K562 (cell line): ENCODE measurements at regions not wholly inside any gene's neighbourhood (a gene's known extent, or its start where the extent isn't known, plus 50 kb on each side); places are given as distances from the start of the nearest gene placed in this dataset.

Experiments
- ATAC-seq: fragments of 200-7000 bp; cut with Tn5 transposase; 3 replicates; pipeline ENCODE4 v1.9.1; 2020; ENCODE audit warnings: moderate library complexity
- BruUV-seq: library from RNA; stranded (reverse); fragments of 400-500 nt; replicated peaks from 2 replicates; lab custom pipeline; 2021; lab: Mats Ljungman, UMichigan
- CTCF ChIA-PET: fragments of 300-600 bp; formaldehyde crosslinking; extraction: SDS; loops from one replicate; lab custom pipeline; 2021; ENCODE audit warnings: low intra/inter-chr PET ratio; lab: Yijun Ruan, JAX
- POLR2A ChIA-PET: fragments of 300-600, 350-650 bp; sonication (Branson Sonifier 250); formaldehyde crosslinking; extraction: SDS; loops from one replicate; lab custom pipeline; 2021; ENCODE audit warnings: antibody characterized with exemption, inconsistent platforms; lab: Yijun Ruan, JAX
- DNase-seq, 4 experiments: peaks; one replicate each; pipeline versions ENCODE4 v3.0.0 to v3.0.0-alpha.2; 2011 to 2018; ENCODE audit warnings: low spot score in 3 of 4, mixed read lengths in 3 of 4; ENCODE audit errors: extremely low read depth in 1 of 4
- FAIRE-seq: peaks from 2 replicates; lab custom pipeline; 2011; peaks lifted over from hg19 to GRCh38; lab: Jason Lieb, UNC
- H2AFZ ChIP-seq: 2 replicates; pipeline ENCODE4 v1.6.0; 2011; ENCODE audit warnings: low read depth, low read length, control low read depth, inconsistent platforms
- H3K27ac ChIP-seq: fragments of 200-600 bp; 3 replicates; pipeline ENCODE4 v1.8.0; 2011; ENCODE audit warnings: low read depth, mild to moderate bottlenecking, control low read depth, inconsistent platforms, low read length, moderate library complexity, mixed read lengths; ENCODE audit errors: extremely low read depth
- H3K27me3 ChIP-seq, 2 experiments: fragments of 300-600 bp in 1 of 2; 2 replicates in 1 of 2; 3 replicates in 1 of 2; pipeline versions ENCODE4 v1.6.0 to v1.8.0; 2011; ENCODE audit warnings: inconsistent platforms in 2 of 2, low read length in 2 of 2, mild to moderate bottlenecking in 1 of 2, mixed read lengths in 1 of 2, moderate library complexity in 1 of 2; ENCODE audit not compliant: control insufficient read depth in 2 of 2, insufficient read depth in 2 of 2
- H3K36me3 ChIP-seq: fragments of 300-600 bp; 3 replicates; pipeline ENCODE4 v1.8.0; 2011; ENCODE audit warnings: mild to moderate bottlenecking, low read length, inconsistent platforms; ENCODE audit not compliant: control insufficient read depth, insufficient read depth
- H3K4me1 ChIP-seq, 2 experiments: fragments of 200-600 bp in 1 of 2; replicated peaks in 1 of 2; 2 replicates in 1 of 2; 3 replicates in 1 of 2; pipeline versions ENCODE4 v1.5.1 to v1.8.0; 2011; ENCODE audit warnings: inconsistent platforms in 2 of 2, low read length in 2 of 2, mild to moderate bottlenecking in 1 of 2, mixed read lengths in 1 of 2, moderate library complexity in 1 of 2; ENCODE audit not compliant: control insufficient read depth in 2 of 2, insufficient read depth in 2 of 2
- H3K4me2 ChIP-seq: 2 replicates; pipeline ENCODE4 v1.6.1; 2011; ENCODE audit warnings: low read length, control low read depth, inconsistent platforms, mixed read lengths; ENCODE audit not compliant: insufficient read depth
- H3K4me3 ChIP-seq: fragments of 200-600 bp; sonication (generic), shearing (Covaris generic); 2 replicates; pipeline ENCODE4 v1.5.1; 2016; ENCODE audit warnings: control low read depth, inconsistent platforms
- H3K79me2 ChIP-seq: fragments of 200-600 bp; 3 replicates; pipeline ENCODE4 v1.8.0; 2011; ENCODE audit warnings: low read length, inconsistent platforms; ENCODE audit not compliant: control insufficient read depth, insufficient read depth
- H3K9ac ChIP-seq, 2 experiments: 2 replicates each; pipeline versions ENCODE4 v1.6.0 to v1.6.1; 2011; ENCODE audit warnings: low read depth in 2 of 2, low read length in 2 of 2, control low read depth in 1 of 2, inconsistent platforms in 1 of 2, mild to moderate bottlenecking in 1 of 2, mixed read lengths in 1 of 2; ENCODE audit not compliant: insufficient read depth in 1 of 2
- H3K9me1 ChIP-seq: one replicate; pipeline ENCODE4 v1.6.0; 2011; ENCODE audit warnings: inconsistent platforms, mild to moderate bottlenecking, low read length, moderate library complexity; ENCODE audit not compliant: control insufficient read depth, insufficient read depth
- H3K9me3 ChIP-seq: replicated peaks from 2 replicates; pipeline ENCODE4 v1.5.1; 2011; ENCODE audit warnings: low read depth, low read length, inconsistent platforms; ENCODE audit not compliant: control insufficient read depth, insufficient read depth
- H4K20me1 ChIP-seq: replicated peaks from 2 replicates; pipeline ENCODE4 v1.6.1; 2011; ENCODE audit warnings: low read length, inconsistent platforms, mixed read lengths; ENCODE audit not compliant: control insufficient read depth, insufficient read depth
- FOXM1 ChIP-seq, 2 experiments: fragments of 450-650 bp in 1 of 2; sonication (generic) in 1 of 2; formaldehyde crosslinking in 1 of 2; IDR thresholded peaks; 2 replicates each; pipeline versions ENCODE4 v1.6.1 to v1.9.0; 2017 to 2022; ENCODE audit warnings: low read depth in 2 of 2, mild to moderate bottlenecking in 2 of 2, missing genetic modification reagents in 1 of 2, moderate library complexity in 1 of 2
- GABPA ChIP-seq: fragments of 200-800 bp; sonication (Bioruptor generic); conservative IDR thresholded peaks from 2 replicates; pipeline ENCODE4 v1.6.1; 2016; ENCODE audit warnings: low read depth, missing genetic modification characterization, missing compliant biosample characterization
- HNRNPLL ChIP-seq: fragments of 200-400 bp; formaldehyde crosslinking; IDR thresholded peaks from 2 replicates; pipeline ENCODE4 v1.6.1; 2017; ENCODE audit warnings: low read length, low read depth, mild to moderate bottlenecking; ENCODE audit not compliant: poor library complexity, severe bottlenecking
- KDM4B ChIP-seq, 2 experiments: fragments of 450-650 bp in 1 of 2; sonication (generic) in 1 of 2; IDR thresholded peaks; 2 replicates each; pipeline ENCODE4 v1.6.1; 2016 to 2017; ENCODE audit warnings: borderline replicate concordance in 2 of 2, antibody characterized with exemption in 1 of 2, low read depth in 1 of 2, mild to moderate bottlenecking in 1 of 2
- KLF13 ChIP-seq: fragments of 450-650 bp; IDR thresholded peaks from 2 replicates; pipeline ENCODE4 v1.6.1; 2016; ENCODE audit warnings: missing genetic modification characterization, low read depth, mild to moderate bottlenecking, missing compliant biosample characterization, moderate library complexity, borderline replicate concordance
- PHF8 ChIP-seq: fragments of 200-600 bp; sonication (generic); IDR thresholded peaks from 2 replicates; pipeline ENCODE4 v1.6.1; 2012; ENCODE audit warnings: mixed run types, mild to moderate bottlenecking, inconsistent platforms, low read length, moderate library complexity, borderline replicate concordance
- POLR3G ChIP-seq: IDR thresholded peaks from 2 replicates; pipeline ENCODE4 v1.6.1; 2011; ENCODE audit not compliant: insufficient read length, insufficient replicate concordance; ENCODE audit errors: extremely low read depth
- PURB ChIP-seq: sonication (generic); formaldehyde crosslinking; IDR thresholded peaks from 2 replicates; pipeline ENCODE4 v1.9.0; 2021; ENCODE audit warnings: low read depth, mild to moderate bottlenecking, missing genetic modification reagents
- SMARCA5 ChIP-seq: fragments of 450-650 bp; IDR thresholded peaks from 2 replicates; pipeline ENCODE4 v1.6.1; 2016
- SRSF1 ChIP-seq: fragments of 200-400 bp; formaldehyde crosslinking; IDR thresholded peaks from 2 replicates; pipeline ENCODE4 v1.6.1; 2017; ENCODE audit warnings: mild to moderate bottlenecking, low read depth, low read length, moderate library complexity
- ZBTB12 ChIP-seq: fragments of 250-450 bp; sonication (Bioruptor Pico); IDR thresholded peaks from 2 replicates; pipeline ENCODE4 v1.4.0; 2020
- ZNF444 ChIP-seq: fragments of 250-450 bp; sonication (Bioruptor Pico); IDR thresholded peaks from 2 replicates; pipeline ENCODE4 v1.4.0; 2020; ENCODE audit warnings: mild to moderate bottlenecking, moderate library complexity
- ZNF507 ChIP-seq: conservative IDR thresholded peaks from 2 replicates; pipeline ENCODE4 v1.6.1; 2017; ENCODE audit warnings: missing genetic modification characterization, missing compliant biosample characterization
- WGBS: fragments of 100-300 bp; shearing (Covaris generic); methylation state at CpG from one replicate; pipeline ENCODE4 v1.1.6; 2016; ENCODE audit warnings: low coverage, mixed read lengths; ENCODE audit not compliant: insufficient coverage; ENCODE audit errors: missing lambda C conversion rate; 5-methylcytosine and 5-hydroxymethylcytosine counted together
- in situ Hi-C: fragments of 300-500 bp; cut with MboI; formaldehyde crosslinking; loops from 4 replicates; pipeline ENCODE4 v1.15.0; 2018; ENCODE audit warnings: inconsistent platforms, mixed read lengths
- intact Hi-C: fragments of 100-400 bp; cut with micrococcal nuclease; formaldehyde crosslinking; loops from 2 replicates; pipeline ENCODE4 v1.14.2; 2022
- TF ChIP-seq, protein P1 (sequence below): sonication (generic); formaldehyde crosslinking; IDR thresholded peaks from 2 replicates; pipeline ENCODE4 v1.8.1; 2023; ENCODE audit warnings: mild to moderate bottlenecking, missing genetic modification reagents
- TF ChIP-seq, protein P2 (sequence below), 2 experiments: fragments of 450-650 bp; IDR thresholded peaks; 2 replicates each; pipeline ENCODE4 v1.6.1; 2018; ENCODE audit warnings: mild to moderate bottlenecking in 2 of 2, low read depth in 1 of 2; ENCODE audit not compliant: partially characterized antibody in 2 of 2

DNA sequence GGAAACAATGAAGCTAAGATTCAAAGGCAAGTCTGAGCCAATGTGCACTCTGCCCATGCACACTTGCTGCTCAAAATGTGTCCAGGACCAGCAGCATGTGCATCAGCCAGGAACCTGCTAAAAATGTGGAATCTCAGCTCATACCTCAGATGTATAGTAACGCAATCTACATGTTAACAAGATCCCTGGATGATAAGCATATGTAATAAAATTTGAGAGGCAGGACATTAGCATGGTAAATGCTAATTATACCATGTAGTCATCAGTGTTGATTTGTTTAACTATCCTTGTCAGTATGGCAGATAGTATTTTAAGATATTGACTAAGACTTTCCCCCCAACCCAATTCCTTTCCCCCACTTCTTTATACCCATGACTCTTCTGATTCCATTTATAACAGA lies 379.6 kb downstream of the TOX3 start:
- intact Hi-C loops = no loop called here
- H3K36me3 ChIP-seq = no peaks in the 10 kb centered on the region
- FAIRE-seq (no peak), ATAC-seq (no peak), DNase-seq (no peak)
- H3K9ac ChIP-seq = no peak overlapping the region
- in situ Hi-C loops = no loop called here
- no peaks in the 10 kb centered on the region for H3K79me2 ChIP-seq
- H3K9me3 ChIP-seq = no peaks in the 10 kb centered on the region
- no peak overlapping the region for H3K27ac ChIP-seq
- no peak overlapping the region for H3K4me2 ChIP-seq
- POLR2A ChIA-PET = no interaction called here
- no peaks in the 10 kb centered on the region for H3K9me1 ChIP-seq
- 0% methylated on average over 1 of the region's 1 CpG for WGBS
- no peak overlapping the region for H3K4me3 ChIP-seq
- H3K4me1 ChIP-seq = no peaks in the 10 kb centered on the region
- TF ChIP-seq HNRNPLL = no peak
- no peak for TF ChIP-seq ZBTB12 (CRISPR knock-in tag)
- TF ChIP-seq ZNF507 (tag) = no peak
- TF ChIP-seq POLR3G = no peak
- no peak for TF ChIP-seq SRSF1
- TF ChIP-seq PHF8 = no peak
- TF ChIP-seq PURB (CRISPR knock-in tag) = no peak
- TF ChIP-seq, protein P1, sequence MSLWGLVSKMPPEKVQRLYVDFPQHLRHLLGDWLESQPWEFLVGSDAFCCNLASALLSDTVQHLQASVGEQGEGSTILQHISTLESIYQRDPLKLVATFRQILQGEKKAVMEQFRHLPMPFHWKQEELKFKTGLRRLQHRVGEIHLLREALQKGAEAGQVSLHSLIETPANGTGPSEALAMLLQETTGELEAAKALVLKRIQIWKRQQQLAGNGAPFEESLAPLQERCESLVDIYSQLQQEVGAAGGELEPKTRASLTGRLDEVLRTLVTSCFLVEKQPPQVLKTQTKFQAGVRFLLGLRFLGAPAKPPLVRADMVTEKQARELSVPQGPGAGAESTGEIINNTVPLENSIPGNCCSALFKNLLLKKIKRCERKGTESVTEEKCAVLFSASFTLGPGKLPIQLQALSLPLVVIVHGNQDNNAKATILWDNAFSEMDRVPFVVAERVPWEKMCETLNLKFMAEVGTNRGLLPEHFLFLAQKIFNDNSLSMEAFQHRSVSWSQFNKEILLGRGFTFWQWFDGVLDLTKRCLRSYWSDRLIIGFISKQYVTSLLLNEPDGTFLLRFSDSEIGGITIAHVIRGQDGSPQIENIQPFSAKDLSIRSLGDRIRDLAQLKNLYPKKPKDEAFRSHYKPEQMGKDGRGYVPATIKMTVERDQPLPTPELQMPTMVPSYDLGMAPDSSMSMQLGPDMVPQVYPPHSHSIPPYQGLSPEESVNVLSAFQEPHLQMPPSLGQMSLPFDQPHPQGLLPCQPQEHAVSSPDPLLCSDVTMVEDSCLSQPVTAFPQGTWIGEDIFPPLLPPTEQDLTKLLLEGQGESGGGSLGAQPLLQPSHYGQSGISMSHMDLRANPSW (CRISPR knock-in tag) = no peak
- TF ChIP-seq KLF13 (tag) = no peak
- TF ChIP-seq ZNF444 = no peak
- no peak for TF ChIP-seq FOXM1 (IDR thresholded peaks at IDR 0.05; ENCODE audit: low read depth)
- TF ChIP-seq FOXM1 (CRISPR knock-in tag; IDR thresholded peaks at IDR 0.05; ENCODE audit: low read depth) = no peak
- no peak for TF ChIP-seq SMARCA5
- TF ChIP-seq GABPA (tag) = no peak
- TF ChIP-seq, protein P2, sequence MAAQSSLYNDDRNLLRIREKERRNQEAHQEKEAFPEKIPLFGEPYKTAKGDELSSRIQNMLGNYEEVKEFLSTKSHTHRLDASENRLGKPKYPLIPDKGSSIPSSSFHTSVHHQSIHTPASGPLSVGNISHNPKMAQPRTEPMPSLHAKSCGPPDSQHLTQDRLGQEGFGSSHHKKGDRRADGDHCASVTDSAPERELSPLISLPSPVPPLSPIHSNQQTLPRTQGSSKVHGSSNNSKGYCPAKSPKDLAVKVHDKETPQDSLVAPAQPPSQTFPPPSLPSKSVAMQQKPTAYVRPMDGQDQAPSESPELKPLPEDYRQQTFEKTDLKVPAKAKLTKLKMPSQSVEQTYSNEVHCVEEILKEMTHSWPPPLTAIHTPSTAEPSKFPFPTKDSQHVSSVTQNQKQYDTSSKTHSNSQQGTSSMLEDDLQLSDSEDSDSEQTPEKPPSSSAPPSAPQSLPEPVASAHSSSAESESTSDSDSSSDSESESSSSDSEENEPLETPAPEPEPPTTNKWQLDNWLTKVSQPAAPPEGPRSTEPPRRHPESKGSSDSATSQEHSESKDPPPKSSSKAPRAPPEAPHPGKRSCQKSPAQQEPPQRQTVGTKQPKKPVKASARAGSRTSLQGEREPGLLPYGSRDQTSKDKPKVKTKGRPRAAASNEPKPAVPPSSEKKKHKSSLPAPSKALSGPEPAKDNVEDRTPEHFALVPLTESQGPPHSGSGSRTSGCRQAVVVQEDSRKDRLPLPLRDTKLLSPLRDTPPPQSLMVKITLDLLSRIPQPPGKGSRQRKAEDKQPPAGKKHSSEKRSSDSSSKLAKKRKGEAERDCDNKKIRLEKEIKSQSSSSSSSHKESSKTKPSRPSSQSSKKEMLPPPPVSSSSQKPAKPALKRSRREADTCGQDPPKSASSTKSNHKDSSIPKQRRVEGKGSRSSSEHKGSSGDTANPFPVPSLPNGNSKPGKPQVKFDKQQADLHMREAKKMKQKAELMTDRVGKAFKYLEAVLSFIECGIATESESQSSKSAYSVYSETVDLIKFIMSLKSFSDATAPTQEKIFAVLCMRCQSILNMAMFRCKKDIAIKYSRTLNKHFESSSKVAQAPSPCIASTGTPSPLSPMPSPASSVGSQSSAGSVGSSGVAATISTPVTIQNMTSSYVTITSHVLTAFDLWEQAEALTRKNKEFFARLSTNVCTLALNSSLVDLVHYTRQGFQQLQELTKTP (IDR thresholded peaks at IDR 0.05; ENCODE audit: low read depth in 1 of 2, partially characterized antibody in 2 of 2) = no peak
- TF ChIP-seq KDM4B (IDR thresholded peaks at IDR 0.05; ENCODE audit: borderline replicate concordance in 2 of 2, low read depth in 1 of 2) = no peak
- H2AFZ ChIP-seq = no peak overlapping the region
- H4K20me1 ChIP-seq = no peaks in the 10 kb centered on the region
- no TSS peak for BruUV-seq
- no peaks in the 10 kb centered on the region for H3K27me3 ChIP-seq
- CTCF ChIA-PET = no interaction called here
